ENCODE measurements at regions not wholly inside any gene's neighbourhood (a gene's known extent, or its start where the extent isn't known, plus 50 kb on each side); places are given as distances from the start of the nearest gene placed in this dataset.

DNA sequence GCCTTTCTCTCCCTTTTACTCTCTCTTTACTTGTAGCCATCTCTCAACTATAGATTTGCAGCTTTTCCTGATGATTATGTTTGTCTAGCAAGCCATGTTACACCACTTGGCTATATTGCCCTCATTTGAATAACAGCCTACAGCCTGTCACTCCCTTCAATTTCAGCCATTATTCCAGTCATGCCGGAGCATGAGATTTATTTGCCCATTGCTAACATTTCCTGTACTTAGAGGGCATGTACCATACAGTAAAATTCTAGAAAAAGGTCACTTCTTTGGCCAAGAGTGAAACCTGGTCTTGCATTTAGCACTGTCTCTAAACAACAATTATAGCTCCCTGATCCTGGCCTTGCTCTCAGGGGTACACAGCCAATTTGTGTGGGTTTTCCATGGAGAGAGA is 221.7 kb upstream of the TMC3 start:
- TF ChIP-seq, protein P1, sequence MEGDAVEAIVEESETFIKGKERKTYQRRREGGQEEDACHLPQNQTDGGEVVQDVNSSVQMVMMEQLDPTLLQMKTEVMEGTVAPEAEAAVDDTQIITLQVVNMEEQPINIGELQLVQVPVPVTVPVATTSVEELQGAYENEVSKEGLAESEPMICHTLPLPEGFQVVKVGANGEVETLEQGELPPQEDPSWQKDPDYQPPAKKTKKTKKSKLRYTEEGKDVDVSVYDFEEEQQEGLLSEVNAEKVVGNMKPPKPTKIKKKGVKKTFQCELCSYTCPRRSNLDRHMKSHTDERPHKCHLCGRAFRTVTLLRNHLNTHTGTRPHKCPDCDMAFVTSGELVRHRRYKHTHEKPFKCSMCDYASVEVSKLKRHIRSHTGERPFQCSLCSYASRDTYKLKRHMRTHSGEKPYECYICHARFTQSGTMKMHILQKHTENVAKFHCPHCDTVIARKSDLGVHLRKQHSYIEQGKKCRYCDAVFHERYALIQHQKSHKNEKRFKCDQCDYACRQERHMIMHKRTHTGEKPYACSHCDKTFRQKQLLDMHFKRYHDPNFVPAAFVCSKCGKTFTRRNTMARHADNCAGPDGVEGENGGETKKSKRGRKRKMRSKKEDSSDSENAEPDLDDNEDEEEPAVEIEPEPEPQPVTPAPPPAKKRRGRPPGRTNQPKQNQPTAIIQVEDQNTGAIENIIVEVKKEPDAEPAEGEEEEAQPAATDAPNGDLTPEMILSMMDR (IDR thresholded peaks at IDR 0.05): no peak
- TF ChIP-seq POLR2AphosphoS5 (IDR thresholded peaks at IDR 0.05; ENCODE audit: low read depth, low read length) (no peak), SIN3A (IDR thresholded peaks at IDR 0.05; ENCODE audit: borderline replicate concordance, insufficient read depth, low read depth, low read length) (no peak)
